ENCODE measurements at regions not wholly inside any gene's neighbourhood (a gene's known extent, or its start where the extent isn't known, plus 50 kb on each side); places are given as distances from the start of the nearest gene placed in this dataset.
A peak's percentile ranks its signal among the peaks of the same experiment; 100 is the strongest.

DNA sequence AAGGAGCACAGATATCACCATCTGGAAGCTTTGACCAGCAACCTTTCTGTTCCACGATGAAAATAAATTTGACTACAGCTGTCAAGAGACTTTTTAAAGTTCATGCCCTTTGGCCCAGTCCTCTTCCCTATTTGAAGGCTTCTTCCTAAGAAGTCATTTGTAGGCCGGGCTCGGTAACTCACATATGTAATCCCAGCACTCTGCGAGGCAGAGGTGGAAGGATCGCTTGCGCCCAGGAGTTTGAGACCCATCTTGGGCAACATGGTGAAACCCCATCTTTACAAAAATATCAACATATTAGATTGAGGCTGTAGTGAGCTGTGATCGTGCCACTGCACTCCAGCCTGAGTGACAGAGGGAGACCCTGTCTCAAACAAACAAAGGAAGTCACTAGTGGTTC, 58.3 kb upstream of the IFFO2 start:
- DNase-seq (ENCODE audit: low spot score) = no peak
- WGBS = 93% methylated on average over 7 of the region's 7 CpGs
- H3K9me3 ChIP-seq = no peaks in the 10 kb centered on the region

DNA sequence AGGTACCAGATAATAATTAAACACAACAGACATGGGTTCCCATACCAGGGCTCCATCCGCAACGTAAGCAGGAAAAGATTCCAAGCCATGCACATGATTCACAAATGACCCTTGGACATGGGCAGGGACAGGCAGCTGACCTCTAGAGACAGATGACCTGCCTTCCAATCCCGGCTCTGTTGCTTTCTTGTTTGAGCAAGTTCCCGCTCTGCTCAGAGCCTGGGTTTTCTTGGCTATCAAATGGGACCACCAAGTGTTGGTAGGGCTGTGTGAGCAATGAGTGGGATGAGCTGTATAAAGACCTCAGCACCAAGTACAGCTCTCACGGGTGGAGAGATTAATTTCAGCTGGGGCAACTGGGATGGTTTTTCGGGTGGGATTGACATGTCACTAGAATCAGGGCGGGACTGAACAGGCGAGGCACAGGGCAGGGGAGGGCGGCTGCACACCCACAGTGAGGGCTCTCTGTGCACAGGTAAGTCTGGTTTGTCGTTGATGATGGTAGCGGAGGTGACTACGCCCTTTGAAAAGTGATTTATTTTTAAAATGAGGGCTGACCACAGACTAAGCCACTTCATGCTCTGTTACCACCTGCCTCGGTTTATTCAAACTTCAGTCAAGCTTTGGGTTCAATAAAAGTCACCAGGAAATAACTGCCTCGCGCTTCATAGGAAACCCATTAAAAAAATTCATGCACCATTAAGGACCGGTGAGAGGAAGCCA, 57.5 kb upstream of the IFFO2 start:
- Histone ChIP-seq H3K4me3 (no peak overlapping the region), H3K9me3 (no peaks in the 10 kb centered on the region), H3K4me1 (replicated peaks) (peaks cover 14% of the 10 kb centered on the region), H3K36me3 (no peaks in the 10 kb centered on the region), H3K27me3 (replicated peaks; ENCODE audit: insufficient read depth) (no peaks in the 10 kb centered on the region), H3K27ac (no peak overlapping the region)
- no peak for DNase-seq (ENCODE audit: low spot score)
- intact Hi-C loops (cut with DNase I) = loop anchor here (5.0 kb wide), 3 partner anchors 52 to 78 kb away; no protein-coding TSS in a partner anchor
- WGBS = 89% methylated on average over 16 of the region's 16 CpGs
- no peak for TF ChIP-seq POLR2AphosphoS5 (IDR thresholded peaks at IDR 0.05)

More for the DNA sequence above, 58.3 kb upstream of the IFFO2 start:
- Histone ChIP-seq H3K36me3 (no peaks in the 10 kb centered on the region), H3K27ac (no peak overlapping the region), H3K4me3 (no peak overlapping the region), H3K4me1 (replicated peaks) (peaks cover 10% of the 10 kb centered on the region), H3K27me3 (replicated peaks; ENCODE audit: insufficient read depth) (no peaks in the 10 kb centered on the region)
- intact Hi-C loops (cut with DNase I) = loop anchor here (5.0 kb wide), 3 partner anchors 52 to 78 kb away; no protein-coding TSS in a partner anchor
- TF ChIP-seq POLR2A (IDR thresholded peaks at IDR 0.05) = no peak
- TF ChIP-seq, protein P1, sequence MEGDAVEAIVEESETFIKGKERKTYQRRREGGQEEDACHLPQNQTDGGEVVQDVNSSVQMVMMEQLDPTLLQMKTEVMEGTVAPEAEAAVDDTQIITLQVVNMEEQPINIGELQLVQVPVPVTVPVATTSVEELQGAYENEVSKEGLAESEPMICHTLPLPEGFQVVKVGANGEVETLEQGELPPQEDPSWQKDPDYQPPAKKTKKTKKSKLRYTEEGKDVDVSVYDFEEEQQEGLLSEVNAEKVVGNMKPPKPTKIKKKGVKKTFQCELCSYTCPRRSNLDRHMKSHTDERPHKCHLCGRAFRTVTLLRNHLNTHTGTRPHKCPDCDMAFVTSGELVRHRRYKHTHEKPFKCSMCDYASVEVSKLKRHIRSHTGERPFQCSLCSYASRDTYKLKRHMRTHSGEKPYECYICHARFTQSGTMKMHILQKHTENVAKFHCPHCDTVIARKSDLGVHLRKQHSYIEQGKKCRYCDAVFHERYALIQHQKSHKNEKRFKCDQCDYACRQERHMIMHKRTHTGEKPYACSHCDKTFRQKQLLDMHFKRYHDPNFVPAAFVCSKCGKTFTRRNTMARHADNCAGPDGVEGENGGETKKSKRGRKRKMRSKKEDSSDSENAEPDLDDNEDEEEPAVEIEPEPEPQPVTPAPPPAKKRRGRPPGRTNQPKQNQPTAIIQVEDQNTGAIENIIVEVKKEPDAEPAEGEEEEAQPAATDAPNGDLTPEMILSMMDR (IDR thresholded peaks at IDR 0.05) = no peak
- TF ChIP-seq POLR2AphosphoS5 (IDR thresholded peaks at IDR 0.05) = no peak

DNA sequence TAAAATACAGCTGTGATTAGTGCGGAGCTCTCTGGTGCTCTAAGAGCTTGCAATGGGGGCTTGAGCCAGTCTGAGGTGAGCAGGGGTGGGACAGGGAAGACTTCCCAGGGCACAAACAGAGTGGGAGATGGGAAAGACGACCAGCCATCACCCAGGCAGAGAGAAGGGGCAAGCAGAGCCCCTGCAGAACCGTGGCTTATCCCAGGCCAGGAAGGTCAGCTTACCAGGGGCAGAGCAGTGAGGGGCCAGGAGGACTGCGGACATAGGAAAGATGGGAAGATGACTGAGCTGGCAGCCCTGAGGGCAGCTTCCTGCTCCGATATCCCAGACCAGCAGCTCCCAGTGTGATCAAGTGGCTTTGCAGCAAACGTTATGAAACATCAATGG, 55.4 kb upstream of the IFFO2 start:
- no peak for DNase-seq (ENCODE audit: low spot score)
- no peak for TF ChIP-seq POLR2A (IDR thresholded peaks at IDR 0.05)
- no peaks in the 10 kb centered on the region for H3K9me3 ChIP-seq
- 88% methylated on average over 6 of the region's 6 CpGs for WGBS
- H3K4me3 ChIP-seq = no peak overlapping the region
- peak overlapping the region; percentile 78 to 86 for H3K27ac ChIP-seq
- peaks cover 20% of the 10 kb centered on the region for H3K4me1 ChIP-seq (replicated peaks)
- intact Hi-C loops (cut with DNase I) = loop anchor here (5.0 kb wide), 3 partner anchors 50 to 80 kb away; no protein-coding TSS in a partner anchor
- no peaks in the 10 kb centered on the region for H3K27me3 ChIP-seq (replicated peaks; ENCODE audit: insufficient read depth)
- no peaks in the 10 kb centered on the region for H3K36me3 ChIP-seq

DNA sequence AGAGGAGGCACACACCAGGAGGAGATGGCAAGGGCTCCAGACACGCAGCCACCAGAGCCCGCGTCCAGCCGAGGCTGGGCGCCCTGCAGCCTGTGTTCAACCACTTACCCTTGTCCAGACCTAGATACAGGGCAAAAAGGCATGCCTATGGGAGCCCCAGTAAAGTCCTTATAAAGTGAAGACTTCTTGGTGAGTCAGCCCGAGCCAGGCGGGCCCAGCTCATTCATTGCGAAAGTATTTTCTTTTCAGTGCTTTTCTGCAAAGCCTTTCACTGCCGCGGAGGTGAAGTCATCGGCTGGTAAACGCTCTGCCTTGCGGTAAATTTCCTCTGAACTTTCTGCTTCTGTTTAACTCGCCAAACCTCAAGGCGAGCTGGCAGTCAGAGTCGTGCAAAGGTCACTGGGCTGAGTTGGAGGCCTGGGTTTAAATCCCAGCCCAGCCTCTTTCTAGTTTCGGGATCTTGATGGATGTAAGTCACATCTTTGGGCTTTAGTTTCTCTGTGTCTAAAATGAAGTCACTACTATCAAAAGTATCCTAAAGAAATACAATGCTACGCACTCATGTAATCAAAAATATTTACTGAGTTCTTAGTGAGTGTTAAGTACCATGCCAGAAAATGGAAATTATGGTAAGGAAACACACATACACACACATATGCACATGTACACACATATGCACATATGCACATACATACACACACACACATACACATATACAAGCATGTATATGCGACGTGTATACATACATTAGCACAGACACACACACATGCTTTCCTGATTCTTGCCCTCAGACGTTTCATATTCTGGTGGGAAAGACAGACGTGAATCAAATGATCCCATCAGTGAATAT, 54.7 kb upstream of the IFFO2 start:
- Histone ChIP-seq H3K27ac (peak overlapping the region; percentile 78 to 86), H3K9me3 (no peaks in the 10 kb centered on the region), H3K4me1 (replicated peaks) (peaks cover 20% of the 10 kb centered on the region), H3K27me3 (replicated peaks; ENCODE audit: insufficient read depth) (no peaks in the 10 kb centered on the region), H3K4me3 (no peak overlapping the region), H3K36me3 (no peaks in the 10 kb centered on the region)
- DNase-seq (ENCODE audit: low spot score) = peak; percentile 86
- TF ChIP-seq, protein P1 (IDR thresholded peaks at IDR 0.05) = no peak
- TF ChIP-seq POLR2A (IDR thresholded peaks at IDR 0.05) (peak; percentile 43), POLR2AphosphoS5 (IDR thresholded peaks at IDR 0.05) (peak; percentile 93)
- WGBS = 26% methylated on average over 22 of the region's 22 CpGs
- intact Hi-C loops (cut with DNase I) = loop anchor here (5.0 kb wide), 3 partner anchors 49 to 81 kb away; no protein-coding TSS in a partner anchor

DNA sequence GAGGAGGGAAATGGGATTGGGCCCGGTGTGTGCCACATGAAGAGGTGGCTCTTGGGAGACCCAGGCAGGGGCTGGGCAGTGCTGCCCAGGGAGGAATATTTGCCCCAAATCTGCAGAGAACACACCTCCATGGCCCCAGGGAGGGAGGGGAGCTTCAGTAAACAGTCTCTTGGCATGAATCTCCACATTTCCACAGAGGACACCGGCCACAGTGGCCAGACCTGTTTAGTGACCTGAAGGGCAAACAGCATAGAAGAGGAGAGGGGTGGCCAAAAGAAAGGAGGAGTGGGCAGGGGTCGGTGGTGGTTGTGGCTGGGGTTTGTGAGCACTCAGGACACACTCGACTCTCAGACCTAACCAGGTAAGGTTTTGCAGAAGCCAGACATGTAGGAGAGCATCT, 54.0 kb upstream of the IFFO2 start:
- Histone ChIP-seq H3K27ac (peak overlapping the region; percentile 78 to 86), H3K27me3 (replicated peaks; ENCODE audit: insufficient read depth) (no peaks in the 10 kb centered on the region), H3K36me3 (no peaks in the 10 kb centered on the region), H3K9me3 (no peaks in the 10 kb centered on the region), H3K4me3 (no peak overlapping the region), H3K4me1 (replicated peaks) (peaks cover 20% of the 10 kb centered on the region)
- intact Hi-C loops (cut with DNase I) = loop anchor here (5.0 kb wide), 3 partner anchors 48 to 82 kb away; no protein-coding TSS in a partner anchor
- peak; percentile 46 for DNase-seq (ENCODE audit: low spot score)
- 58% methylated on average over 4 of the region's 4 CpGs for WGBS
- TF ChIP-seq POLR2A (IDR thresholded peaks at IDR 0.05) (no peak), POLR2AphosphoS5 (IDR thresholded peaks at IDR 0.05) (no peak)
- TF ChIP-seq, protein P1 (IDR thresholded peaks at IDR 0.05) = no peak
